HFFc6 (cell line): ENCODE measurements at regions not wholly inside any gene's neighbourhood (a gene's known extent, or its start where the extent isn't known, plus 50 kb on each side); places are given as distances from the start of the nearest gene placed in this dataset.

Source experiments
- DNase-seq: peaks from one replicate; pipeline ENCODE4 v3.0.0-alpha.2; 2018
- H3K27ac Mint-ChIP-seq: 2 replicates; pipeline ENCODE4 v1.8.0; 2020; ENCODE audit warnings: mild to moderate bottlenecking, mixed read lengths
- H3K27me3 Mint-ChIP-seq: 2 replicates; pipeline ENCODE4 v1.8.0; 2021; ENCODE audit warnings: mild to moderate bottlenecking, moderate library complexity, mixed read lengths; ENCODE audit not compliant: insufficient read depth
- H3K36me3 Mint-ChIP-seq: 2 replicates; pipeline ENCODE4 v1.8.0; 2021; ENCODE audit warnings: low read depth, mixed read lengths
- H3K4me1 Mint-ChIP-seq: 2 replicates; pipeline ENCODE4 v1.8.0; 2020; ENCODE audit warnings: low read depth, mixed read lengths
- H3K4me3 Mint-ChIP-seq: 2 replicates; pipeline ENCODE4 v1.8.0; 2020; ENCODE audit warnings: mild to moderate bottlenecking, moderate library complexity, mixed read lengths
- H3K9me3 Mint-ChIP-seq: 2 replicates; pipeline ENCODE4 v1.8.0; 2020; ENCODE audit warnings: mild to moderate bottlenecking, mixed read lengths
- TF ChIP-seq, protein P1 (sequence below): fragments of 200-600 bp; sonication (generic); IDR thresholded peaks from 2 replicates; pipeline ENCODE4 v1.5.0; 2021; ENCODE audit warnings: antibody characterized with exemption, mild to moderate bottlenecking

DNA sequence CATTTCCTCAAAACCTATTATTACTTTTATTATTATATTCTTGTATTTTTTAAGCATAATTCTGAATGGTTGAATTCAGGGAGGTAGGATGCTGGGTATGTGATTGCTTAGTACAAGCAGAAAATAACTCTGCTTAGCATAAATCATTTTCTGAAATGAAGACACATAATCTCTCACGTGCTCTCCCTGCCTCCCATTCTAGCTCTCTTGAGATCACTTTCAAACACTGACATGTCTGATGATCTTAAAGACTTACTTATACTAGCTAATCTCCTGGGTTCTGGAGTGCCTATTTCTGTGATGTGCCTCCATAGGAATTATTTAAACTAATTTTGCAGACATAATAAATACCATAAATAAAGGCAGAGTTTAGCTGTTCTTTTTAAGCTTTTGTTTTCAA lies 1136.0 kb downstream of the SUCLG1 start:
- H3K27ac Mint-ChIP-seq, result no peak overlapping the region
- TF ChIP-seq, protein P1, sequence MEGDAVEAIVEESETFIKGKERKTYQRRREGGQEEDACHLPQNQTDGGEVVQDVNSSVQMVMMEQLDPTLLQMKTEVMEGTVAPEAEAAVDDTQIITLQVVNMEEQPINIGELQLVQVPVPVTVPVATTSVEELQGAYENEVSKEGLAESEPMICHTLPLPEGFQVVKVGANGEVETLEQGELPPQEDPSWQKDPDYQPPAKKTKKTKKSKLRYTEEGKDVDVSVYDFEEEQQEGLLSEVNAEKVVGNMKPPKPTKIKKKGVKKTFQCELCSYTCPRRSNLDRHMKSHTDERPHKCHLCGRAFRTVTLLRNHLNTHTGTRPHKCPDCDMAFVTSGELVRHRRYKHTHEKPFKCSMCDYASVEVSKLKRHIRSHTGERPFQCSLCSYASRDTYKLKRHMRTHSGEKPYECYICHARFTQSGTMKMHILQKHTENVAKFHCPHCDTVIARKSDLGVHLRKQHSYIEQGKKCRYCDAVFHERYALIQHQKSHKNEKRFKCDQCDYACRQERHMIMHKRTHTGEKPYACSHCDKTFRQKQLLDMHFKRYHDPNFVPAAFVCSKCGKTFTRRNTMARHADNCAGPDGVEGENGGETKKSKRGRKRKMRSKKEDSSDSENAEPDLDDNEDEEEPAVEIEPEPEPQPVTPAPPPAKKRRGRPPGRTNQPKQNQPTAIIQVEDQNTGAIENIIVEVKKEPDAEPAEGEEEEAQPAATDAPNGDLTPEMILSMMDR, result no peak
- no peaks in the 10 kb centered on the region for H3K4me1 Mint-ChIP-seq
- peaks cover 8% of the 10 kb centered on the region; the same call in 1 of the 2 replicates for H3K9me3 Mint-ChIP-seq
- DNase-seq, result no peak
- H3K36me3 Mint-ChIP-seq, result no peaks in the 10 kb centered on the region
- H3K27me3 Mint-ChIP-seq, result no peaks in the 10 kb centered on the region
- no peak overlapping the region for H3K4me3 Mint-ChIP-seq

DNA sequence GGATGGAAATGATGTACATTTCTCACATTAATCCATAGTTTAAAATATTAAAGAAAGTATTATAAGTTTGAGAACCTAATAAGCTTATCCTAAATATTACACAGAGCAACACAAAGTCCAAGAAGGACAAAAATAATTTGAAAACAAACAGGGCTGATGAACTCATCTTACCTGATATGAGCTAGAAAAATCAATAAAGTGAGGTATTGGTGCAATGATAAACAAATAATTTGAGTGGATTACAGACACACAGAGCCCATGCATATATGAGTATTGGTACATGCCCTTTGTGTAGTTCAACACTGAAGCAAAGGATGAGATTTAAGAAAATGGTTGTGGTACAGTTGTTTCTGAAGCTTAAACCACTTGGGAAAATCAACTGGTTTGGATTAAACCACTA lies 1139.0 kb downstream of the SUCLG1 start:
- Mint-ChIP-seq H3K9me3 (peaks cover 8% of the 10 kb centered on the region; the same call in 1 of the 2 replicates), H3K4me1 (no peaks in the 10 kb centered on the region), H3K27me3 (no peaks in the 10 kb centered on the region), H3K27ac (no peak overlapping the region), H3K36me3 (no peaks in the 10 kb centered on the region), H3K4me3 (no peak overlapping the region)
- TF ChIP-seq, protein P1, result no peak
- DNase-seq, result no peak

DNA sequence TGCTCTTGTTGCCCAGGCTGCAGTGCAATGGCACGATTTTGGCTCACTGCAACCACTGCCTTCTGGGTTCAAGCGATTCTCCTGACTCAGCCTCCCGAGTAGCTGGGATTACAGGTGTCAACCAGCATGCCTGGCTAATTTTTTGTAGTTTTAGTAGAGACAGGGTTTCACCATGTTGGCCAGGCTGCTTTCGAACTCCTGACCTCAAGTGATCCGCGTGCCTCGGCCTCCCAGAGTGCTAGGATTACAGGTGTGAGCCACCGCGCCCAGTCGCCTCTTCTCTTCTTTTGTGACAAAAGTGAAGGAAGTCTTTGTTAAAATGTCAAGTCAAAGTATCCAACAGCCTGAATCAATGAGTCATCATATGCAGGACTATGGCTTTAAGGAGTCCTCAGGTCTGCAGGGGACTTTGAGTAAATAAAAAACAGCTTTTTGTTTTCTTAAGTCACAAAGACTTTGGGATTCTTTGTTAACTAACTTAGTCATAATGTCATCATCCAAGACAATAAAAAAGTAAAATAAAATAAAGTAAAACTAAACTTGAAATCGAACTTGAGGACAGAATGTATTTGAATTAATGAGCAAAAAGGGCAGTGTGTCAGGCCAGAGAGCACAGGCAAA lies 1153.2 kb downstream of the SUCLG1 start:
- Mint-ChIP-seq H3K4me3 (no peak overlapping the region), H3K27ac (no peak overlapping the region), H3K36me3 (no peaks in the 10 kb centered on the region), H3K9me3 (peaks cover under 1% of the 10 kb centered on the region), H3K4me1 (no peaks in the 10 kb centered on the region), H3K27me3 (no peaks in the 10 kb centered on the region)
- no peak for DNase-seq
- TF ChIP-seq, protein P1, result no peak

DNA sequence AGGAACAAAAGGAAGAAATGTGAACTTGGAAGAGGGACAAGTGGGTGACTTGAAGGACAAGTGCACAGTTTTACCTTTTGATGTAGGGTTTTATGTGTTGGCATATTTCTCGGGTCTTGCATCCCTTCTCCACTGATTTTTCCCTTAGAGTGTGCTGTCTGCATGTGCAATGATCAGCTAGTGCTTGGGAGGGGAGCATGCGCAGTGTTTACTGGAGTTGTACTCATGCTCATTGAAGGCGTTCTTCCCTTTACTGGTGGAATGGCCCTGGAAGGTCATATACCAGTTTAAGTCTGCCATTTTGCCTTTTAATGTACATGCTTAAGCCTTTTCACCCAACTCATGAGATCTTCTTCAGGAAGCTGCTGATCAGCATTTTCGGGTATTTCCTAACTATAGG lies 1168.0 kb downstream of the SUCLG1 start:
- TF ChIP-seq, protein P1, result no peak
- no peak for DNase-seq
- Mint-ChIP-seq H3K4me3 (no peak overlapping the region), H3K36me3 (no peaks in the 10 kb centered on the region), H3K4me1 (no peaks in the 10 kb centered on the region), H3K27ac (no peak overlapping the region), H3K27me3 (no peaks in the 10 kb centered on the region; the same call in 1 of the 2 replicates), H3K9me3 (peaks cover 5% of the 10 kb centered on the region)

DNA sequence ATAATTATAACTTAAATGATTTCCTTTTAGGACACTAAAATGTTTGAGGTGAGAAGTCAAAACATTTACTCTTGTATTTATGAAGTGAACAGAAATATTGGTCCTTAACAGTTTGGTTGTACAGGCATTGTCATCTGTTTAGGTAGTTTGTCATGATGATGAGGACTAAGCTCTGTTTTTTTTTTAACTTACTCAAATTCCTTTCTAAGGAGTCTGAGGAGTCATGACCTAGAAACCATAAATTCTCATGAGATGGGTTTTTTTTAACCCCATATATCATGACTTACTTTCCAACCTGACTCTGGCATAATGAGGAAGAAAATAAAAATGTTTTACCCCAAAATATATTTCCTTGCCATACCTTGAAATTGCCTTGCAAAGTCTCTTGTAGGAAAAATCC lies 1176.2 kb downstream of the SUCLG1 start:
- DNase-seq, result no peak
- Mint-ChIP-seq H3K27me3 (peaks cover 2% of the 10 kb centered on the region; the same call in 1 of the 2 replicates), H3K36me3 (no peaks in the 10 kb centered on the region), H3K9me3 (peaks cover 5% of the 10 kb centered on the region; the same call in 1 of the 2 replicates), H3K4me3 (no peak overlapping the region), H3K27ac (no peak overlapping the region), H3K4me1 (no peaks in the 10 kb centered on the region)
- TF ChIP-seq, protein P1, result no peak
